HEK293 (cell line): ENCODE measurements at regions not wholly inside any gene's neighbourhood (a gene's known extent, or its start where the extent isn't known, plus 50 kb on each side); places are given as distances from the start of the nearest gene placed in this dataset.

Experiments used
- ATF2 ChIP-seq: fragments of 450-650 bp; formaldehyde crosslinking; IDR thresholded peaks from 2 replicates; pipeline ENCODE4 v1.5.1; 2016; ENCODE audit warnings: missing biosample characterization, missing genetic modification characterization, low read depth
- HIC1 ChIP-seq: fragments of 450-650 bp; formaldehyde crosslinking; IDR thresholded peaks from 2 replicates; pipeline ENCODE4 v1.5.1; 2016; ENCODE audit warnings: missing biosample characterization, missing genetic modification characterization
- ZBTB7A ChIP-seq: fragments of 450-650 bp; formaldehyde crosslinking; IDR thresholded peaks from 2 replicates; pipeline ENCODE4 v1.5.1; 2016; ENCODE audit warnings: low read depth, missing biosample characterization, missing genetic modification characterization
- ZNF280D ChIP-seq: fragments of 450-650 bp; formaldehyde crosslinking; IDR thresholded peaks from 2 replicates; pipeline ENCODE4 v1.5.1; 2016; ENCODE audit warnings: missing biosample characterization, missing genetic modification characterization
- ZNF549 ChIP-seq: fragments of 450-650 bp; IDR thresholded peaks from 2 replicates; pipeline ENCODE4 v1.5.1; 2018; ENCODE audit warnings: missing biosample characterization, missing genetic modification characterization, mild to moderate bottlenecking, inconsistent platforms, moderate library complexity
- ZNF692 ChIP-seq: fragments of 450-650 bp; formaldehyde crosslinking; IDR thresholded peaks from 2 replicates; pipeline ENCODE4 v1.5.1; 2016; ENCODE audit warnings: missing biosample characterization, missing genetic modification characterization
- TF ChIP-seq, protein P1 (sequence below): fragments of 450-650 bp; formaldehyde crosslinking; IDR thresholded peaks from 2 replicates; pipeline ENCODE4 v1.5.0; 2017; ENCODE audit warnings: missing biosample characterization, missing genetic modification characterization, borderline replicate concordance
- TF ChIP-seq, protein P2 (sequence below): fragments of 450-650 bp; formaldehyde crosslinking; IDR thresholded peaks from 2 replicates; pipeline ENCODE4 v1.5.1; 2016; ENCODE audit warnings: missing biosample characterization, missing genetic modification characterization

- TF ChIP-seq ZNF549 (tag by site-specific recombination) (no peak), ZNF280D (no peak), ZBTB7A (tag by site-specific recombination) (no peak), ZNF692 (tag by site-specific recombination) (no peak), HIC1 (tag by site-specific recombination) (no peak), ATF2 (no peak)
- TF ChIP-seq, protein P1, sequence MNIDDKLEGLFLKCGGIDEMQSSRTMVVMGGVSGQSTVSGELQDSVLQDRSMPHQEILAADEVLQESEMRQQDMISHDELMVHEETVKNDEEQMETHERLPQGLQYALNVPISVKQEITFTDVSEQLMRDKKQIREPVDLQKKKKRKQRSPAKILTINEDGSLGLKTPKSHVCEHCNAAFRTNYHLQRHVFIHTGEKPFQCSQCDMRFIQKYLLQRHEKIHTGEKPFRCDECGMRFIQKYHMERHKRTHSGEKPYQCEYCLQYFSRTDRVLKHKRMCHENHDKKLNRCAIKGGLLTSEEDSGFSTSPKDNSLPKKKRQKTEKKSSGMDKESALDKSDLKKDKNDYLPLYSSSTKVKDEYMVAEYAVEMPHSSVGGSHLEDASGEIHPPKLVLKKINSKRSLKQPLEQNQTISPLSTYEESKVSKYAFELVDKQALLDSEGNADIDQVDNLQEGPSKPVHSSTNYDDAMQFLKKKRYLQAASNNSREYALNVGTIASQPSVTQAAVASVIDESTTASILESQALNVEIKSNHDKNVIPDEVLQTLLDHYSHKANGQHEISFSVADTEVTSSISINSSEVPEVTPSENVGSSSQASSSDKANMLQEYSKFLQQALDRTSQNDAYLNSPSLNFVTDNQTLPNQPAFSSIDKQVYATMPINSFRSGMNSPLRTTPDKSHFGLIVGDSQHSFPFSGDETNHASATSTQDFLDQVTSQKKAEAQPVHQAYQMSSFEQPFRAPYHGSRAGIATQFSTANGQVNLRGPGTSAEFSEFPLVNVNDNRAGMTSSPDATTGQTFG (tag by site-specific recombination): no peak
- TF ChIP-seq, protein P2, sequence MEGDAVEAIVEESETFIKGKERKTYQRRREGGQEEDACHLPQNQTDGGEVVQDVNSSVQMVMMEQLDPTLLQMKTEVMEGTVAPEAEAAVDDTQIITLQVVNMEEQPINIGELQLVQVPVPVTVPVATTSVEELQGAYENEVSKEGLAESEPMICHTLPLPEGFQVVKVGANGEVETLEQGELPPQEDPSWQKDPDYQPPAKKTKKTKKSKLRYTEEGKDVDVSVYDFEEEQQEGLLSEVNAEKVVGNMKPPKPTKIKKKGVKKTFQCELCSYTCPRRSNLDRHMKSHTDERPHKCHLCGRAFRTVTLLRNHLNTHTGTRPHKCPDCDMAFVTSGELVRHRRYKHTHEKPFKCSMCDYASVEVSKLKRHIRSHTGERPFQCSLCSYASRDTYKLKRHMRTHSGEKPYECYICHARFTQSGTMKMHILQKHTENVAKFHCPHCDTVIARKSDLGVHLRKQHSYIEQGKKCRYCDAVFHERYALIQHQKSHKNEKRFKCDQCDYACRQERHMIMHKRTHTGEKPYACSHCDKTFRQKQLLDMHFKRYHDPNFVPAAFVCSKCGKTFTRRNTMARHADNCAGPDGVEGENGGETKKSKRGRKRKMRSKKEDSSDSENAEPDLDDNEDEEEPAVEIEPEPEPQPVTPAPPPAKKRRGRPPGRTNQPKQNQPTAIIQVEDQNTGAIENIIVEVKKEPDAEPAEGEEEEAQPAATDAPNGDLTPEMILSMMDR (tag by site-specific recombination): no peak
These were observed 516.8 kb downstream of the GALR1 start for GRCh38 chr18:77766421-77766820.
